ENCODE measurements at regions not wholly inside any gene's neighbourhood (a gene's known extent, or its start where the extent isn't known, plus 50 kb on each side); places are given as distances from the start of the nearest gene placed in this dataset.

- Mint-ChIP-seq H3K4me1 (no peaks in the 10 kb centered on the region), H3K4me3 (no peak overlapping the region), H3K27me3 (ENCODE audit: low read depth) (no peaks in the 10 kb centered on the region), H3K27ac (no peak overlapping the region; a peak in 1 of 7 replicates), H3K9me3 (no peaks in the 10 kb centered on the region), H3K36me3 (ENCODE audit: insufficient read depth in 1 of 3, low read depth in 3 of 3) (no peaks in the 10 kb centered on the region)
- TF ChIP-seq, protein P1, sequence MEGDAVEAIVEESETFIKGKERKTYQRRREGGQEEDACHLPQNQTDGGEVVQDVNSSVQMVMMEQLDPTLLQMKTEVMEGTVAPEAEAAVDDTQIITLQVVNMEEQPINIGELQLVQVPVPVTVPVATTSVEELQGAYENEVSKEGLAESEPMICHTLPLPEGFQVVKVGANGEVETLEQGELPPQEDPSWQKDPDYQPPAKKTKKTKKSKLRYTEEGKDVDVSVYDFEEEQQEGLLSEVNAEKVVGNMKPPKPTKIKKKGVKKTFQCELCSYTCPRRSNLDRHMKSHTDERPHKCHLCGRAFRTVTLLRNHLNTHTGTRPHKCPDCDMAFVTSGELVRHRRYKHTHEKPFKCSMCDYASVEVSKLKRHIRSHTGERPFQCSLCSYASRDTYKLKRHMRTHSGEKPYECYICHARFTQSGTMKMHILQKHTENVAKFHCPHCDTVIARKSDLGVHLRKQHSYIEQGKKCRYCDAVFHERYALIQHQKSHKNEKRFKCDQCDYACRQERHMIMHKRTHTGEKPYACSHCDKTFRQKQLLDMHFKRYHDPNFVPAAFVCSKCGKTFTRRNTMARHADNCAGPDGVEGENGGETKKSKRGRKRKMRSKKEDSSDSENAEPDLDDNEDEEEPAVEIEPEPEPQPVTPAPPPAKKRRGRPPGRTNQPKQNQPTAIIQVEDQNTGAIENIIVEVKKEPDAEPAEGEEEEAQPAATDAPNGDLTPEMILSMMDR (conservative IDR thresholded peaks at IDR 0.05) = no peak
- Histone ChIP-seq H2BK5ac (ENCODE audit: insufficient read length, low read length) (no peak overlapping the region), H3K14ac (ENCODE audit: insufficient read depth, low read length) (no peak overlapping the region), H2AFZ (ENCODE audit: low read length) (no peak overlapping the region), H3K4me2 (ENCODE audit: insufficient read depth, insufficient read length, low read length) (no peak overlapping the region), H3K9ac (ENCODE audit: extremely low read depth, insufficient read length, low read length) (no peak overlapping the region), H2BK20ac (ENCODE audit: low read depth, low read length, poor library complexity, severe bottlenecking) (no peak overlapping the region), H3K4ac (ENCODE audit: low read depth, low read length) (no peak overlapping the region), H3K9me3 (ENCODE audit: control insufficient read depth, low read depth, low read length) (no peaks in the 10 kb centered on the region), H3K23ac (ENCODE audit: insufficient read length, low read depth, low read length) (no peak overlapping the region), H2BK15ac (ENCODE audit: low read depth, low read length) (no peak overlapping the region), H4K20me1 (ENCODE audit: control insufficient read depth, insufficient read depth, insufficient read length) (no peaks in the 10 kb centered on the region), H4K8ac (replicated peaks; ENCODE audit: insufficient read length, low read depth, low read length) (no peak overlapping the region), H3K79me2 (ENCODE audit: insufficient read depth, low read length) (no peaks in the 10 kb centered on the region), H3K18ac (ENCODE audit: insufficient read length, low read depth, low read length) (no peak overlapping the region), H2BK120ac (ENCODE audit: low read depth, low read length, poor library complexity, severe bottlenecking) (no peak overlapping the region), H3T11ph (ENCODE audit: low read length) (no peak overlapping the region), H2BK12ac (ENCODE audit: insufficient read length, low read depth, low read length) (no peak overlapping the region), H3K56ac (ENCODE audit: insufficient read length, low read depth, low read length) (no peak overlapping the region), H3K27ac (ENCODE audit: insufficient read length, low read depth, low read length) (no peak overlapping the region), H2AK5ac (ENCODE audit: insufficient read length, low read length) (no peak overlapping the region), H3K23me2 (ENCODE audit: insufficient read length, low read depth, low read length, poor library complexity, severe bottlenecking) (no peaks in the 10 kb centered on the region), H3K27me3 (ENCODE audit: insufficient read depth, low read length) (no peaks in the 10 kb centered on the region), H3K79me1 (ENCODE audit: insufficient read depth, low read depth, low read length, poor library complexity, severe bottlenecking) (no peaks in the 10 kb centered on the region), H3K4me1 (ENCODE audit: insufficient read depth, low read length) (no peaks in the 10 kb centered on the region), H4K5ac (ENCODE audit: insufficient read length, low read depth, low read length) (no peak overlapping the region), H4K91ac (ENCODE audit: insufficient read length, low read depth, low read length) (no peak overlapping the region)
- no peak for DNase-seq
- no CpG with 5 or more reads among the region's 2 CpGs for WGBS (ENCODE audit: extremely low coverage, insufficient read length, low lambda C conversion rate)
Observed at GRCh38 chr3:188091746-188092145, 62.2 kb upstream of the LPP start.

Measured in H9 (cell line).